ENCODE measurements at regions not wholly inside any gene's neighbourhood (a gene's known extent, or its start where the extent isn't known, plus 50 kb on each side); places are given as distances from the start of the nearest gene placed in this dataset.
A peak's percentile ranks its signal among the peaks of the same experiment; 100 is the strongest.

GRCh38 chr7:8809320-8809719 lies 375.9 kb downstream of the NXPH1 start:
- no peak for TF ChIP-seq CTCF (IDR thresholded peaks at IDR 0.05)
- TF ChIP-seq ZFX (IDR thresholded peaks at IDR 0.05; ENCODE audit: borderline replicate concordance): no peak
- no peak overlapping the region for H3K27ac ChIP-seq

GRCh38 chr7:8817448-8818036 lies 384.1 kb downstream of the NXPH1 start:
- no peak overlapping the region for H3K27ac ChIP-seq
- no peak for TF ChIP-seq ZFX (IDR thresholded peaks at IDR 0.05; ENCODE audit: borderline replicate concordance)
- TF ChIP-seq CTCF (IDR thresholded peaks at IDR 0.05): no peak

- TF ChIP-seq CTCF (IDR thresholded peaks at IDR 0.05) (no peak), ZFX (IDR thresholded peaks at IDR 0.05; ENCODE audit: borderline replicate concordance) (no peak)
- H3K27ac ChIP-seq: no peak overlapping the region
These were observed 385.0 kb downstream of the NXPH1 start for GRCh38 chr7:8818406-8818805.

GRCh38 chr7:8822595-8822994 lies 389.2 kb downstream of the NXPH1 start:
- no peak overlapping the region for H3K27ac ChIP-seq
- TF ChIP-seq CTCF (IDR thresholded peaks at IDR 0.05) (no peak), ZFX (IDR thresholded peaks at IDR 0.05; ENCODE audit: borderline replicate concordance) (no peak)

GRCh38 chr7:8823486-8823885 lies 390.1 kb downstream of the NXPH1 start:
- H3K27ac ChIP-seq: no peak overlapping the region
- TF ChIP-seq ZFX (IDR thresholded peaks at IDR 0.05; ENCODE audit: borderline replicate concordance): no peak
- TF ChIP-seq CTCF (IDR thresholded peaks at IDR 0.05): peak; percentile 47

- no peak overlapping the region for H3K27ac ChIP-seq
- TF ChIP-seq CTCF (IDR thresholded peaks at IDR 0.05) (no peak), ZFX (IDR thresholded peaks at IDR 0.05; ENCODE audit: borderline replicate concordance) (no peak)
These were observed 393.9 kb downstream of the NXPH1 start for GRCh38 chr7:8827329-8827728.

GRCh38 chr7:8829100-8829499 lies 395.7 kb downstream of the NXPH1 start:
- no peak overlapping the region for H3K27ac ChIP-seq
- no peak for TF ChIP-seq CTCF (IDR thresholded peaks at IDR 0.05)
- TF ChIP-seq ZFX (IDR thresholded peaks at IDR 0.05; ENCODE audit: borderline replicate concordance): no peak
